ENCODE measurements at regions not wholly inside any gene's neighbourhood (a gene's known extent, or its start where the extent isn't known, plus 50 kb on each side); places are given as distances from the start of the nearest gene placed in this dataset.

DNA sequence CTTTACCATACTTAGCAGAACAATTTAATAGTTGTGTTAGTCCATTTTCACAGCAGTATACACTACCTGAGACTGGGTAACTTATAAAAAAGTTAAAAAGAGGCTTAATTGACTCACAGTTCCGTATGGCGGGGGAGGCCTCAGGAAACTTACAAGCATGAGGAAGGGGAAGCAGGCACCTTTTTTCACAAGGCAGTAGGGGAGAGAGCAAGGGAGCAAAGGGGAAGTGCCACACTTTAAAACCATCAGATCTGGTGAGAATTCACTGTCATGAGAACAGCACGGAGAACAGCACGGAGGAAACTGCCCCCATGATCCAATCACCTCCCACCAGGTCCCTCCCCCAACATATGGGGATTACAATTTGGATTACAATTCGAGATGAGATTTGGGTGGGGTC lies 269.9 kb downstream of the MTRR start:
- TF ChIP-seq, protein P1, sequence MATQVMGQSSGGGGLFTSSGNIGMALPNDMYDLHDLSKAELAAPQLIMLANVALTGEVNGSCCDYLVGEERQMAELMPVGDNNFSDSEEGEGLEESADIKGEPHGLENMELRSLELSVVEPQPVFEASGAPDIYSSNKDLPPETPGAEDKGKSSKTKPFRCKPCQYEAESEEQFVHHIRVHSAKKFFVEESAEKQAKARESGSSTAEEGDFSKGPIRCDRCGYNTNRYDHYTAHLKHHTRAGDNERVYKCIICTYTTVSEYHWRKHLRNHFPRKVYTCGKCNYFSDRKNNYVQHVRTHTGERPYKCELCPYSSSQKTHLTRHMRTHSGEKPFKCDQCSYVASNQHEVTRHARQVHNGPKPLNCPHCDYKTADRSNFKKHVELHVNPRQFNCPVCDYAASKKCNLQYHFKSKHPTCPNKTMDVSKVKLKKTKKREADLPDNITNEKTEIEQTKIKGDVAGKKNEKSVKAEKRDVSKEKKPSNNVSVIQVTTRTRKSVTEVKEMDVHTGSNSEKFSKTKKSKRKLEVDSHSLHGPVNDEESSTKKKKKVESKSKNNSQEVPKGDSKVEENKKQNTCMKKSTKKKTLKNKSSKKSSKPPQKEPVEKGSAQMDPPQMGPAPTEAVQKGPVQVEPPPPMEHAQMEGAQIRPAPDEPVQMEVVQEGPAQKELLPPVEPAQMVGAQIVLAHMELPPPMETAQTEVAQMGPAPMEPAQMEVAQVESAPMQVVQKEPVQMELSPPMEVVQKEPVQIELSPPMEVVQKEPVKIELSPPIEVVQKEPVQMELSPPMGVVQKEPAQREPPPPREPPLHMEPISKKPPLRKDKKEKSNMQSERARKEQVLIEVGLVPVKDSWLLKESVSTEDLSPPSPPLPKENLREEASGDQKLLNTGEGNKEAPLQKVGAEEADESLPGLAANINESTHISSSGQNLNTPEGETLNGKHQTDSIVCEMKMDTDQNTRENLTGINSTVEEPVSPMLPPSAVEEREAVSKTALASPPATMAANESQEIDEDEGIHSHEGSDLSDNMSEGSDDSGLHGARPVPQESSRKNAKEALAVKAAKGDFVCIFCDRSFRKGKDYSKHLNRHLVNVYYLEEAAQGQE (IDR thresholded peaks at IDR 0.05; ENCODE audit: insufficient read depth in 1 of 2, low read depth in 2 of 2, low read length in 2 of 2) = no peak
- TF ChIP-seq POLR2AphosphoS5 (IDR thresholded peaks at IDR 0.05; ENCODE audit: low read depth, low read length) (no peak), SIN3A (IDR thresholded peaks at IDR 0.05; ENCODE audit: borderline replicate concordance, insufficient read depth, low read length) (no peak)

DNA sequence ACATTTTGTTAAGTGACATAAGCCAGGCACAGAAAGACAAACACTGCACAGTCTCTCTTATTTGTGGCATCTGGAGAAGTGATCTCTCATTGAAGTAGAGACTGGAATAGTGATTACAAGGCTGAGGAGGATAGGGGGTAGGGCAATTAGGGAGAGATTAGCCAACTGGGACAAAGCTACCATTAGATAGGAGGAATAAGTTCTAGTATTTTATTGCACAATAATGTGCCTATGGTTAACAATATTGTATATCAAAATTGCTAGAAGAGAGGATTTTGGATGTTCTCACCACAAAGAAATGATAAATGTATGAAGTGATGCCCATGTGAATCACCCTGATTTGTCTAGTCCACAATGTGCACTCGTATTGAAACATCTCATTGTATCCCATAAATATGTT lies 281.8 kb downstream of the MTRR start:
- TF ChIP-seq SIN3A (IDR thresholded peaks at IDR 0.05; ENCODE audit: borderline replicate concordance, insufficient read depth, low read length) (no peak), POLR2AphosphoS5 (IDR thresholded peaks at IDR 0.05; ENCODE audit: low read depth, low read length) (no peak), TAF1 (IDR thresholded peaks at IDR 0.05; ENCODE audit: borderline replicate concordance, insufficient read depth, low read length) (no peak), FOXP2 (optimal IDR thresholded peaks at IDR 0.05; ENCODE audit: borderline replicate concordance, extremely low read depth, extremely low read length, insufficient read depth) (no peak)
- TF ChIP-seq, protein P1 (IDR thresholded peaks at IDR 0.05; ENCODE audit: insufficient read depth in 1 of 2, low read depth in 2 of 2, low read length in 2 of 2) = no peak

DNA sequence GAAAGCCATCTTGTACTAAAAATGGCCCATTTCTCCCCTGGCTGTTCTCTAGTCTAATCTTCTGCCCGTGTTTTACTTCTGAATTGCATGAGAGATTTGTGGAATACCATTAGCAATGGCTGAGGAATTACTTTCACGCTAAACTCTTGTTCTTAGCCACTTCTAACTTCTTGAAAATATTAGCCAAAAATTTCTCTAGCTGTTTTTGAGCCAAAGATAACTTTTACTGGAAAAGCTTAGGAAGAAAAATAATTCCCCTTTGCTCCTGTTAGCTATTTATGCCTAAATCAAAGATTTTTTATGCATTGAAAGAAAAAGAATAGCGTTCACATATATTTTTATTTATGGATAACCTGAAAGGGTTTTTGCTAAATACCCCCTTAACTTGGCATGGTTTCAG lies 287.8 kb downstream of the MTRR start:
- TF ChIP-seq POLR2AphosphoS5 (IDR thresholded peaks at IDR 0.05; ENCODE audit: low read depth, low read length) (no peak), TAF1 (IDR thresholded peaks at IDR 0.05; ENCODE audit: borderline replicate concordance, insufficient read depth, low read length) (no peak), SIN3A (IDR thresholded peaks at IDR 0.05; ENCODE audit: borderline replicate concordance, insufficient read depth, low read length) (no peak), FOXP2 (optimal IDR thresholded peaks at IDR 0.05; ENCODE audit: borderline replicate concordance, extremely low read depth, extremely low read length, insufficient read depth) (no peak)
- TF ChIP-seq, protein P1 (IDR thresholded peaks at IDR 0.05; ENCODE audit: insufficient read depth in 1 of 2, low read depth in 2 of 2, low read length in 2 of 2) = no peak

DNA sequence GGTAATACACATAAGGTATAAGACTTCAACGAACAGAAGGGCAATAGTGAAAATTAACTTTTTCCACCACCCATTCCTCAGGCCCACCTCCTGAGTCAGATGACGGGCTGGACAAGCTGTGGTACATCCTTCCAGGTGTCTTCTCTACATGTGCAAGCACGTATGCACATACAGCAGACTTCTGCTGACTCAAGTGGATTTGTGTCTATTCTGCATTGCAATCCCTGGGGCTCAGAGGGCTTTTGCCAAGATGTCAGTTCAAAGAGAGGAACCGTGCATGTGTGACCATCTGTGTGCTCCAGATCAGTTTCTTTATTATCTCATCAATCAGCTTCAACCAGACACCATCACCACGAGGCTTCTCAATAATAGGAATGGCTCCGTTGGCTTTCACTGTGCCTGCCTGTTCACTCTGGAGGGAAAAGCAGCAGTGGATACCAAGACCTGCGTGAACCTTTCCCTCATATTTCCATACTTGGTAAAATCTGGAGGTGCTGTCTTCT lies 288.4 kb downstream of the MTRR start:
- TF ChIP-seq FOXP2 (optimal IDR thresholded peaks at IDR 0.05; ENCODE audit: borderline replicate concordance, extremely low read depth, extremely low read length, insufficient read depth) = no peak

DNA sequence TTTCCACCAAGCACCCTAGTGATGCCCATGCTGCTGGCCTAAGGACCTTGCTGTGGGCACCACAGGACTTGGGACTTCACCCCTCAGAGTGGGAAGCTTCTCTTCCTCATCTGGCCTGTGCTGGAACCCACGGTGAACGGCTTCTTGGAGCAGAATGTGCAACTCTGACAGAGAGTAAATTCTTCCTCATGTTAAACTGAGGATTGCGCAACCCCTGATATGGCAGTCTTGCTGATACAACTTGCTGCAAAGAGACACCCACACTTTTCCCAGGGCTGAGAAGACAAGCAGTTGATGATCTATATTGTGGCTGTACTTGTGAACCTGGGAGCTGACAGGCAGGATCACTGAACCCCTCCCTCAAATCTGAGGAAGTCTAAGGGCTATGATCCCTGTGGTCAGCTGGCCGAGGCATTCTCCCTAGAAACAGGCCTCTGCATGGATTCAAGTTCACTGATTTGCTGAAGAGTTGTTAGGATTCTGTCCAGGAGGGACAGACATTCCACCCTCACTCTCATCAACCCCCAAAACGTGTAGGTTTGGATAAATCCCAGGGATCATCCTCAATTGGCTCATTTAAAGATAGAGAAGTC lies 307.2 kb downstream of the MTRR start:
- TF ChIP-seq FOXP2 (optimal IDR thresholded peaks at IDR 0.05; ENCODE audit: borderline replicate concordance, extremely low read depth, extremely low read length, insufficient read depth) = no peak
- no peak for TF ChIP-seq SIN3A (IDR thresholded peaks at IDR 0.05; ENCODE audit: borderline replicate concordance, insufficient read depth, low read length)
- TF ChIP-seq, protein P1 (IDR thresholded peaks at IDR 0.05; ENCODE audit: insufficient read depth in 1 of 2, low read depth in 2 of 2, low read length in 2 of 2) = no peak
- TF ChIP-seq POLR2AphosphoS5 (IDR thresholded peaks at IDR 0.05; ENCODE audit: low read depth, low read length) = no peak
- no peak for TF ChIP-seq TAF1 (IDR thresholded peaks at IDR 0.05; ENCODE audit: borderline replicate concordance, insufficient read depth, low read length)

All from PFSK-1 (cell line).